SK-N-SH (cell line): ENCODE measurements at regions not wholly inside any gene's neighbourhood (a gene's known extent, or its start where the extent isn't known, plus 50 kb on each side); places are given as distances from the start of the nearest gene placed in this dataset.

Experiments
- CTCF ChIA-PET: fragments of 300-600, 350-600 bp; formaldehyde crosslinking; extraction: SDS; loops from one replicate; lab custom pipeline; 2021; lab: Yijun Ruan, JAX
- POLR2A ChIA-PET: fragments of 350-600 bp; sonication (Branson Sonifier 250); formaldehyde crosslinking; extraction: SDS; loops from one replicate; lab custom pipeline; 2020; ENCODE audit warnings: antibody characterized with exemption, inconsistent platforms; lab: Yijun Ruan, JAX
- DNase-seq: peaks from one replicate; pipeline ENCODE4 v3.0.0; 2012
- H2AFZ ChIP-seq: fragments of 200-600 bp; sonication (generic); 2 replicates; pipeline ENCODE4 v1.8.1; 2016; ENCODE audit warnings: antibody characterized with exemption, mild to moderate bottlenecking, low read depth
- H3F3A ChIP-seq: fragments of 200-600 bp; sonication (generic); replicated peaks from 2 replicates; pipeline ENCODE3; 2016; ENCODE audit warnings: antibody characterized with exemption, mild to moderate bottlenecking; ENCODE audit not compliant: insufficient read depth
- H3K27ac ChIP-seq, 2 experiments: fragments of 200-500 bp in 1 of 2; fragments of 200-600 bp in 1 of 2; sonication (Bioruptor generic) in 1 of 2; sonication (generic), shearing (Covaris generic) in 1 of 2; 2 replicates each; pipeline versions ENCODE4 v1.5.1 to v1.6.1; 2014 to 2016; ENCODE audit warnings: low read depth in 2 of 2, inconsistent platforms in 1 of 2, low read length in 1 of 2, mild to moderate bottlenecking in 1 of 2, mixed read lengths in 1 of 2
- H3K27me3 ChIP-seq: fragments of 200-600 bp; sonication (generic), shearing (Covaris generic); 2 replicates; pipeline ENCODE4 v1.6.1; 2016; ENCODE audit warnings: mixed run types; ENCODE audit not compliant: insufficient read depth
- H3K36me3 ChIP-seq, 2 experiments: fragments of 200-500 bp in 1 of 2; fragments of 200-600 bp in 1 of 2; sonication (Bioruptor generic) in 1 of 2; sonication (generic) in 1 of 2; replicated peaks in 1 of 2; 2 replicates each; pipeline versions ENCODE3 to v1.5.1; 2014 to 2016; ENCODE audit warnings: low read length in 1 of 2, mild to moderate bottlenecking in 1 of 2; ENCODE audit not compliant: insufficient read depth in 2 of 2, control insufficient read depth in 1 of 2
- H3K4me1 ChIP-seq, 2 experiments: fragments of 200-500 bp in 1 of 2; fragments of 200-600 bp in 1 of 2; sonication (Bioruptor generic) in 1 of 2; sonication (generic), shearing (Covaris generic) in 1 of 2; 2 replicates each; pipeline versions ENCODE4 v1.5.1 to v1.6.1; 2014 to 2016; ENCODE audit warnings: low read depth in 1 of 2, low read length in 1 of 2, mixed run types in 1 of 2; ENCODE audit not compliant: insufficient read depth in 2 of 2, control insufficient read depth in 1 of 2
- H3K4me2 ChIP-seq: fragments of 200-600 bp; sonication (generic), shearing (Covaris generic); 2 replicates; pipeline ENCODE4 v1.6.1; 2017; ENCODE audit warnings: mixed run types
- H3K4me3 ChIP-seq, 2 experiments: fragments of 200-500 bp in 1 of 2; fragments of 200-600 bp in 1 of 2; sonication (Bioruptor generic) in 1 of 2; sonication (generic), shearing (Covaris generic) in 1 of 2; 2 replicates each; pipeline versions ENCODE4 v1.5.1 to v1.8.1; 2014 to 2016; ENCODE audit warnings: low read depth in 2 of 2, inconsistent platforms in 1 of 2, low read length in 1 of 2, mild to moderate bottlenecking in 1 of 2, mixed read lengths in 1 of 2, moderate library complexity in 1 of 2
- H3K79me2 ChIP-seq: fragments of 200-600 bp; sonication (generic); 2 replicates; pipeline ENCODE4 v1.8.1; 2017; ENCODE audit warnings: mild to moderate bottlenecking; ENCODE audit not compliant: insufficient read depth
- H3K9ac ChIP-seq: fragments of 200-600 bp; sonication (generic); 2 replicates; pipeline ENCODE4 v1.6.1; 2017; ENCODE audit warnings: mixed run types
- H3K9me2 ChIP-seq: fragments of 200-600 bp; sonication (generic); 2 replicates; pipeline ENCODE4 v1.6.1; 2017; ENCODE audit warnings: mixed run types
- H3K9me3 ChIP-seq: fragments of 200-600 bp; sonication (generic); 2 replicates; pipeline ENCODE4 v1.6.1; 2017; ENCODE audit warnings: mixed run types, mild to moderate bottlenecking, moderate library complexity
- H4K20me1 ChIP-seq: fragments of 200-600 bp; sonication (generic); 2 replicates; pipeline ENCODE4 v1.6.1; 2017; ENCODE audit warnings: mild to moderate bottlenecking, mixed run types; ENCODE audit not compliant: insufficient read depth
- EZH2phosphoT487 ChIP-seq: fragments of 200-600 bp; sonication (generic); IDR thresholded peaks from 2 replicates; pipeline ENCODE4 v1.6.1; 2017; ENCODE audit warnings: low read depth, mixed run types, mild to moderate bottlenecking, antibody characterized with exemption, moderate library complexity, borderline replicate concordance
- FOSL2 ChIP-seq: IDR thresholded peaks from 2 replicates; pipeline ENCODE4 v1.4.0; 2012; ENCODE audit warnings: low read depth, mild to moderate bottlenecking, moderate library complexity, borderline replicate concordance
- FOXJ3 ChIP-seq: sonication (generic); formaldehyde crosslinking; IDR thresholded peaks from 2 replicates; pipeline ENCODE4 v1.5.1; 2020; ENCODE audit warnings: mild to moderate bottlenecking, missing genetic modification reagents
- FOXM1 ChIP-seq: IDR thresholded peaks from 2 replicates; pipeline ENCODE4 v1.4.0; 2012; ENCODE audit warnings: low read depth, mild to moderate bottlenecking
- IRF3 ChIP-seq: fragments of 150-350 bp; IDR thresholded peaks from 2 replicates; pipeline ENCODE4 v1.6.1; 2016; ENCODE audit warnings: mild to moderate bottlenecking, low read depth, low read length
- REST ChIP-seq: IDR thresholded peaks from 2 replicates; pipeline ENCODE4 v1.6.1; 2012; ENCODE audit warnings: mild to moderate bottlenecking, low read depth, low read length, moderate library complexity
- RFX5 ChIP-seq: IDR thresholded peaks from 2 replicates; pipeline ENCODE4 v1.6.1; 2012; ENCODE audit warnings: mild to moderate bottlenecking, improper control_type of control experiment, low read length
- TAF1 ChIP-seq: IDR thresholded peaks from 2 replicates; pipeline ENCODE4 v1.6.1; 2012; ENCODE audit warnings: low read depth, mild to moderate bottlenecking, low read length, moderate library complexity, borderline replicate concordance
- ZBTB33 ChIP-seq: IDR thresholded peaks from 2 replicates; pipeline ENCODE4 v1.4.0; 2012; ENCODE audit warnings: low read depth, borderline replicate concordance
- WGBS: methylation state at CpG from one replicate; pipeline ENCODE4 v1.1.6; 2017; ENCODE audit warnings: low lambda C conversion rate; 5-methylcytosine and 5-hydroxymethylcytosine counted together
- TF ChIP-seq, protein P1 (sequence below): fragments of 200-600 bp; sonication (generic); IDR thresholded peaks from 2 replicates; pipeline ENCODE4 v1.6.1; 2017; ENCODE audit warnings: antibody characterized with exemption, mild to moderate bottlenecking, moderate library complexity

- POLR2A ChIA-PET = no interaction called here
- no peak overlapping the region for H3K4me3 ChIP-seq
- TF ChIP-seq FOSL2 (no peak), ZBTB33 (no peak), FOXJ3 (no peak), TAF1 (no peak), IRF3 (no peak), EZH2phosphoT487 (no peak), RFX5 (no peak), FOXM1 (no peak), REST (no peak)
- TF ChIP-seq, protein P1, sequence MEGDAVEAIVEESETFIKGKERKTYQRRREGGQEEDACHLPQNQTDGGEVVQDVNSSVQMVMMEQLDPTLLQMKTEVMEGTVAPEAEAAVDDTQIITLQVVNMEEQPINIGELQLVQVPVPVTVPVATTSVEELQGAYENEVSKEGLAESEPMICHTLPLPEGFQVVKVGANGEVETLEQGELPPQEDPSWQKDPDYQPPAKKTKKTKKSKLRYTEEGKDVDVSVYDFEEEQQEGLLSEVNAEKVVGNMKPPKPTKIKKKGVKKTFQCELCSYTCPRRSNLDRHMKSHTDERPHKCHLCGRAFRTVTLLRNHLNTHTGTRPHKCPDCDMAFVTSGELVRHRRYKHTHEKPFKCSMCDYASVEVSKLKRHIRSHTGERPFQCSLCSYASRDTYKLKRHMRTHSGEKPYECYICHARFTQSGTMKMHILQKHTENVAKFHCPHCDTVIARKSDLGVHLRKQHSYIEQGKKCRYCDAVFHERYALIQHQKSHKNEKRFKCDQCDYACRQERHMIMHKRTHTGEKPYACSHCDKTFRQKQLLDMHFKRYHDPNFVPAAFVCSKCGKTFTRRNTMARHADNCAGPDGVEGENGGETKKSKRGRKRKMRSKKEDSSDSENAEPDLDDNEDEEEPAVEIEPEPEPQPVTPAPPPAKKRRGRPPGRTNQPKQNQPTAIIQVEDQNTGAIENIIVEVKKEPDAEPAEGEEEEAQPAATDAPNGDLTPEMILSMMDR = no peak
Measured at GRCh38 chr9:78567693-78568092, 270.8 kb downstream of the PSAT1 start.

More at GRCh38 chr9:78567693-78568092, 270.8 kb downstream of the PSAT1 start:
- Histone ChIP-seq H2AFZ (no peak overlapping the region), H3K4me1 (peaks cover 0 to 9% of the 10 kb centered on the region in 2 experiments; a peak in 1 of 4 replicates), H3K9ac (no peak overlapping the region), H3K27me3 (no peaks in the 10 kb centered on the region), H3K9me3 (no peaks in the 10 kb centered on the region), H3F3A (no peaks in the 10 kb centered on the region), H4K20me1 (no peaks in the 10 kb centered on the region), H3K79me2 (no peaks in the 10 kb centered on the region), H3K9me2 (no peaks in the 10 kb centered on the region), H3K4me2 (no peak overlapping the region), H3K36me3 (no peaks in the 10 kb centered on the region), H3K27ac (no peak overlapping the region)
- CTCF ChIA-PET = no interaction called here
- no peak for DNase-seq
- WGBS = 61% methylated on average over 3 of the region's 3 CpGs
